GM12892 (cell line): ENCODE measurements at regions not wholly inside any gene's neighbourhood (a gene's known extent, or its start where the extent isn't known, plus 50 kb on each side); places are given as distances from the start of the nearest gene placed in this dataset.

Experiments used
- POLR2A ChIP-seq: IDR thresholded peaks from 2 replicates; pipeline ENCODE4 v1.6.1; 2011; ENCODE audit warnings: low read depth, low read length, control low read depth
- POLR2AphosphoS5 ChIP-seq: IDR thresholded peaks from 2 replicates; pipeline ENCODE4 v1.6.1; 2011; ENCODE audit warnings: low read depth, low read length, control low read depth
- TAF1 ChIP-seq: IDR thresholded peaks from 2 replicates; pipeline ENCODE4 v1.6.1; 2011; ENCODE audit warnings: low read depth, mild to moderate bottlenecking, control low read depth, low read length, borderline replicate concordance

- TF ChIP-seq TAF1: no peak
- no peak for TF ChIP-seq POLR2A
- TF ChIP-seq POLR2AphosphoS5: no peak
Measured at GRCh38 chr11:71116693-71117040, 135.7 kb downstream of the SHANK2 start.
